ENCODE measurements at regions not wholly inside any gene's neighbourhood (a gene's known extent, or its start where the extent isn't known, plus 50 kb on each side); places are given as distances from the start of the nearest gene placed in this dataset.

DNA sequence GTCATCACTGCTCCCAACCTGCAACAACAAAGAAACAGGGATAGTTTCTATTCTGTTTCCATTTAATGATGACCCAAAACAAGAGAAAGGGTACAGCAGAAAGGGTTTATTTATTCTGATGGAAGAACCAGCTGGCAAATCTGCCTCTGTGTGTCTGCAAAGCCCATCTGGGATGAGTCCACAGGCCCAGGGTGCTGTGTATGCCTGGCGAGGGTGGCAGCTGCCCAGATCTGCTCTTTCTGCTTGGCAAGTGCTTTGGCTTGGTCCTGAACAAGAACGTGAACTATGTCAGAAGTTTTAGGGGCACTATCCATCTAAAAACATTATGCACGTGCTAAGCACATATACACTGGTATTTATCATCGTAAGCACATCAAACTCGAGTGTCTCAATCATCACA lies 333.8 kb downstream of the CXCL12 start:
- DNase-seq = no peak

DNA sequence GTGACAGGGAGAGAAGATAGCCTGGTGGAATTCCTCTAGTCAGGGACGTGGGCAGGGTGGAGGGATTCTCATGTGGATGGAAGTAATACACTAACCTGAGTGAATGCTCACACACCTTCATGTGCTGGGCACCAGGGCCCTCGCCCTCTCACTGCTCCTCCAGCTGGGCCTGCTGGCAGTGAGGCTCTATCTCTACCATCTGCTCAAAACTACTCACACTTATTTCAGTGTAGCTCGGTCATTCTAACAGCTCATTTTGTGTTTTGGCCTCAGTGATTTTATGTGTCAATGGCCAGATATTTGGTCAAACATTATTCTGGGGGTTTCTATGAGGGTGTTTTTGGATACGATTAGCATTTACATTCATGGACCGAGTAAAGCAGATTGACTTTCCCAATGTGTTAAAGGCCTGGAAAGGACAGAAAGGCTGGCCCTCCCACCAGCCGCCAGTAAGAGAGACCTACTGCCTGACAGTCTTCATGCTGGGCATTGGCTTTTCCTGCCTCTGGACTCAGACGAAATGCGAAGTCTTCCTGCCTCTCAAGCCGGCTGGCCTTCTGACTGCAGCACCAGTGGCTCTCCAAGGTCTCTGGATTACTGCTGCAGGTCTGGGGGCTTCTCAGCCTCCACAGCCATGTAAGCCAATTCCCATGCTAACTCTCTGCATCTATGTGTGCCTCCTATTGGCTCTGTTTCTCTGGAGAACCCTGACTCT lies 335.4 kb downstream of the CXCL12 start:
- no peak for DNase-seq

DNA sequence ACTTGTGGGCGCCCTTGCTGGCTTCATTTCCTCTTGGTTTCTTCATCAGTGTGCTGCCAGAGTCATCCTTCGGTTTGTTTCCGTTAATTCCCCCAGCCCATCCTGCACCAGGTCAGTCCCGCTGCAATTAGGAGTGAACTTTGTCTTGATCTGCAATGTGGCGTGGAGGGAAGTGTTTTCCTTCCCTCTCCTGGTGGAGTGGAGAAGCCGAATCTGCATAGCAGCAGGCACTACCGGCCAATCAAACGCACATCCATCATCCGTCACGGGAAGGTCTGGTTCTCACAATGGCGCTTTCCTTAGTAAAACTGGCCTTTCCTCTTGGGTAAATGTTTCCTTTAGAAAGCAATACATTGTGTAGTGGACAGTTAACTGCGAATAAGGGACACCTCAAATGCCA lies 337.5 kb downstream of the CXCL12 start:
- DNase-seq = no peak

DNA sequence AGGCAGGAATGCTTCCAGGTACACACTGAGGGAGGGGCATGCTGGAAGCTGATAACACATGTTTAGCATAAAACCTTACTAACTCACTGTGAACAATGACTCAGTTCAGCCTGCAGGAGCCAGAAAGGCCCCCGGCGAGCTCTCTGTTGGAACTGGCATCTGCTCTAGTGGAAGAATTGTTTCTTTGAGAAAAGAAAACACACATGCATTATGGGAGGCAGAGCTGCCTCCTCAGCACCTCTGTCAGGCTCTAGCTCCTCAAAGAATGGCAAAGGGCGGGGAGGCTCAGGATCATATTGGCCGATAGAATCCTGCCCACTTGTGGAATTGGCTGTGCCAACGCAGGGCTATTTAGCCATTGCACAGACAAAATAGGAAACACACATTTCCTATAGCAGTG lies 338.3 kb downstream of the CXCL12 start:
- no peak for DNase-seq

DNA sequence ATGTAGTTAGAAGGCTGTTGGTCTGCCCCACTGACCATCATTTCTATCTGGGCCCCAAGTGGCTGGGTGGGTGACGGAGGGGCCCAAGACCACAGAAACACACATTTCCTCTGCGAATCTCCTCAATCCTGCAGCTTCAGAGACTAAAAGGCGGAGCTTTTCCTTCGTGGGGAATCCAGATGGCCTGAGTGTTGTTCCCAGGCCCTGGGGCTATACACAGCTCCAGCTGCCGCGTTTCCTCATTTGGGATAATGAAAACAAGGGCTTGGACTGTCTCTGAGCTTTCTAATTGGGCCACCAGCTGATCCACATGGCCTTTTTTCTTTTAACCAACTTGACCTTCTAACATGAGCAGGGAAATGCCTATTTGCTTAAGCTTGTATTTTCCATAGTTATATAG lies 339.9 kb downstream of the CXCL12 start:
- DNase-seq = no peak

DNA sequence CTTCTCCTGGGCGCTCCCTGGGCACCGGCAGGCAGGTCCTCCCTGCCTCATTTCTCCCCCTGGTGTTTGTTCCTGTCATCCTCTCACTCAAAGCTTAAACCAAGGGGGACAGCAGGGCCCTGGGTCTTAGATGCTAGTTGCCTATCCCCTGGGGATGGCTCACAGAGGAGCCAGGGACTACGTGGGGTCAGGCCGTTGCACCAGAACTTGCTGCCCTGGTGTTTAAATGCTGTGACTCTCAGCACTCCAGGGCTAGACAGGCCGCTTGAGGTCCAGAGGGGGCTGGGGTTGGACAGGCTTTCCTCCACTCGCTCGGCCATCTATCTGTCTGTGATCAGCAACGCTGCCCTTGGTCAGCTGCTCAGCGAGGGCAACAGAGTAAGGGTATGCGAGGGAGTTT lies 340.3 kb downstream of the CXCL12 start:
- no peak for DNase-seq

DNA sequence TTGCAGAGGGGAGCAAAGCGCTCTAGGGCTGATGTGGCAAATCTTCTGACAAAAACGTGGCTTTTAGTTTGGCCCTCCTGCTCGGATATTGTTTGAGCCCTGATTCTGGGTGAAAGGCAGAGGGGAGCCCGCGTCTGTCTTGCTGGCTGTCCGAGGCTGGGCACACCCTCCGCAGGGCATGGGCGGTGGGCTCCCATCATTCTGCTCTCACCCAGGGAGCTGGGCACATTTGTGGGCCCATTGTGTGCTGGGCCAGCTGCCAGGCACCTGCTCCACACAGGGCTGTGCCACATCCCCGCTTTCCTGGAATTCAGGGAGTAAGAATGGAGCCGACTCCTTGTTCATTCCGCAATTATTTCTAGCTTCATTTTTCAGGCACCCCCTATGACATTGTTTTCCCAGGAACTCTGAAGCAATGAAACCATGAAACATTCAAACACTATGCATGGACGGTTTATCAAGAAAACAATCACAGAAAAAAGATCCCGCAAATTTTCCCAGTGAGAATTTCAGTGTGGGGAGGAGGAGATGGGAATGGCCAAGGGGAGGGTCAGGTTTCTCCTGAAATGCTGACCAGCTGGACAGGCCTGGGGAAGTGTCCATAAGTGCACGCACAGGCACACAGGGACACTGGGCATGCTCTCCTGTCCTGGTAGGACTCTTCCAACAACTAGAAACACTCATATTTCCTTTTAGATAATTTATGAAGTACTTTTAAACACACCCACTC lies 341.1 kb downstream of the CXCL12 start:
- no peak for DNase-seq

DNA sequence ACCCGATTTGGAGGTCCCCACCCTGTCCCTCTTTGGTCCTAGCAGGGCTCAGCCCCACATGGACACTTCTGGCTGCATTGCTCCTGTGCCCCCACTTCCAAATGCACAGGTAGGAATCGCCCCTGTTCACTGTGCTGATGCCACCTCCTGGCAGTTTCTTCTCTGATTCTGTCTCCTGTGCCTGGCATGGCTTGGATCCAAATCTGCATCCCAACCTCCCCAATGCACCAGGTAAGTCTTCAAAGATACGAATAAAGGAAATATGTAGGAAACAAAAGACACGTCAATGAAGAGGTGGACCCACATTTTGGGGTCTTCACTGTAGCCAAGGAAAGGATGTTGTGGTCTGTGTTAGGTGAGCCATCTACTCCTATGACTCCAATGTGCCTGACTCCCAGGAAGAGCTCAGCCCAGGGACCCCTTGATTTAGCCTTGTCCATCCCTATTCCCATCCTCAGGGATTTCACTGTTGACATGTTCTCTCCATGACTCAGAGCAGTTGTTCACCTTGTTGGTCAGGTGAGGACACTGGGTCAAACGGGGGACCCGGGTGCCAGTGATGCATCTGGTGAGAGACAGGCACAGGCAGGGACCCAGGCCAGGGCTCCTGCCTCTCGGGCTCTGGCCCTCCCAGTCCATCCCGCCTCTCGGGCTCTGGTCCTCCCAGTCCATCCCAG lies 341.8 kb downstream of the CXCL12 start:
- DNase-seq = no peak

DNA sequence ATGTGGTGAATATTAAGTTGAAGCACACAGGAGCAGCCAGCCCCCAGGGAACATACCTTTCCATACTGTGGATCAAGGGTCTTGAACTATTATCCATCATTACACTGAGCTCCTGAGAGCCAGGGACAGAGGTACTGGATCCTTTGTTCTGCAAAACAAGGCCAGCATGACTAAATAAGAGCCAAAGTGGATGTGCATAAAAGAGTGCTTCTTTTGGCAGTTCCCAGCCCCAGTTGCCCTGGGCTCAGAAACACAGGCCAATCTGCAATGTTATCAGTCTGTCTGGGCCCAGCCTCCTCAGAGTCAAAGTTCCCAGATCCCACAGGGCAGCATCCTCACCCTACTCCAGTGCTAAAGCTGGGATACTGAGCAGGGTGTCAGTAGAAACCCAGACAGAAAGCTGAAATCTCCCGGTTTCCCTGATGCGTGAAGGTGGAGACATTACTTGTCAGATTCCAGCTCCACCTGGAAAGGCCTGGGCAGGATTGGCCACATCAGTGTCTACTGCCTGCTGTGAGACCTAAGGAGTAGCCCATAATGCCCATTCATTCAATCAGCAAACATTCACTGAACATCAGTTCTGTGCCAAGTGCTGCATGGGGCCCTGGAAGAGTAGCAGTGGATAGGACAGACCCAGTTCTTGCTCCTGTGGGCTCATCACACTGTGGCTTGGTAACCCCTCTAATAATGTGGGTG lies 342.7 kb downstream of the CXCL12 start:
- DNase-seq = no peak

DNA sequence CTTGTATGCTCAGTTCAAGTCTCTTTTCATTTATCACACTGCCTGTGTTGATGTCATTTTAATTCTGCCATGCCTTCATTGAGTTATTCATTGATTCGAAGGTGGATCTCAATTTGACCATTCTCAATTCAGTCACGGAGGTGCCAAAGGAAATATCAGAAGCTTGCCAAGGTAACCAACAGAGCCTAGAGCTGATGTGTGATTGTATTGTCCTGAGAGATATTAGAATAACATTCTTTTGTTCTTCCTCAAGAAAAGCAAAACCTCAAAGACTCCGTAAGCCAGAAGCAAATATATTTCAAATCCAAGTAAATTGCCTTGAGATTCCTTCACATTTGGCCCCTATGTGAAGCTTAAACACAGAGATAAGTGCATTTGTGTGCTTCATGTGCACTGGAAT lies 345.3 kb downstream of the CXCL12 start:
- no peak for DNase-seq

DNA sequence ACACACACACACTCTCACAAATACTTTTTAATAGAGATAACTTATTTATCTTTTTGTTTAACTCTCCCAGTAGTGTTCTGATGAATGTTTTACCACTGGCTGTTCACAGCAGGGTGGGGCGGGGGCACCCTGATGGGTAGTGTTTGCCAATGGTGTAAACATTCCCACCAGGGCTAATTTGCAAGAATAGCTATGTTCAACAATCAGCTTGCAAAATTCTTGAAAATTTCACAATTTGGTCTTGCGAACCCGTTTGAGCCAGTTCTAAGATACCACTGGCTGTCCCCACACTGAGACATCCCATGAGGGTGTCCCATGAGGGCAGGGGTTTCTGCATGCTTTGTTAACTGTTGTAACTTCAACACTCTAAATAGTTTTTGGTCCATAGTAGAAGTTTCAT lies 348.5 kb downstream of the CXCL12 start:
- DNase-seq = no peak

DNA sequence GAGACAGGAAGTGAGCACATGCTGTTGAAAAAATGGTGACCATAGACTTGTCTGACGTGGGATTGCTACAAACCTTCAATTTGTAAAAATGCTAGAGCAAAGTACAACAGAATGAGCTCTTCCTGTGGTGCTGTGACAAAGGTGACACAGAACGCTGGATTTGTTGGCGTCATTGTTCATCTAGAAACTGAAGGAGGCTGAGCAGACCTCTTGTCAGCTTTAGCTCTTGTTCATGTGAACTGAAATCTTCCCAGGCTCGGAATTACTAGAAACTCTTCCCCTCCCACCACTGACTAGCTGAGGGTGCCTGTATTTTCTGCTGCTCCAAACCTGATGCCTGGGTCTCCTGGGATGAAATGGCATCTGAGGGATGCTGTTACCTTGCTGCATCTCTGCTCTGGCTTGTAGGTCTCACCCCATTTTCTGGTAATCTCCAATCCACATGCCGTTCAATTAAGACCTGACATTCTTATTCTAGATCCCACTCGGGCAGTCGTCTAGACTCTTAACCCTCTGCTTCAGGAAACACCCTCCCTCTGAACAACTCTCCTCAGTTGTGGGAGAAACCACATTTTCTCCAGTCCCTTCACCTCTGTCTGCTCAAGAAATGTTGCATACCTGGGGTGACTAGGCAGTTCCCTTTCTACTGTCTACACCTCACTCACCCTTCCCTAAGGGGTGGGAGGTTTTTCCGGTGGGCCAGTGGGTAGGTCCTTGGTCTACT lies 349.3 kb downstream of the CXCL12 start:
- DNase-seq = no peak

DNA sequence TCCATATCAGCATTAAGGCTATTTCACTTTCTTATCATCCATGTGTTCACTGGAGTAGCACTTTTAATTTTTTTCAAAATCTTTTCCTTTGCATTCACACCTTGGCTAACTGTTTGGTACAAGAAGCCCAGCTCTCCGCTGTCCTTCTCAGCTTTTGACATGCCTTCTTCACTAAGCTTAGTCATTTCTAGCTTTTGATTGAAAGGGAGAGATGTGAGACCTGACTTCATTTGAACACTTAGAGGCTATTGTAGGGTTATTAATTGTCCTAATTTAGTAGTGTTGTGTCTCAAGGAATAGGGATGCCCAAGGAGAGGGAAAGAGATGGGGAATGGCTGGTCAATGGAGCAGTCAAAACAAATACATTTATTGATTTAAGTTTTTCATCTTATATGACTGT lies 350.0 kb downstream of the CXCL12 start:
- DNase-seq = no peak

DNA sequence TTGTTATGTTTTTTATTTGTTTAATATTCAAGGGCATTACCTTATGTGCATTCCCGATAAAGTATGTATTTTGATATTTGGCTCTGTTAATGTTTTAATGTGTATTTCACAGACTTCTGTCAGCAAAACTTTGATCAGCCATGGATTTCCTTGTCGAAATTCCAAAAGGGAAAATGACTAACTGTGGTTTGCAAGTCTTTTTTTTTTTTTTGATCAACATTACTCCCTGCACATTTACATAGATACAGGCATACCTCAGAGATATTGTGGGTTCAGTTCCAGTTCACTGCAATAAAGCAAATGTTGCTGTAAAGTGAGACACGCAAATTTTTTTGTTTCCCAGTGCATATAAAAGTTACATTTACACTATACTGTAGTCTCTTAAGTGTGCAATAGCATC lies 351.9 kb downstream of the CXCL12 start:
- no peak for DNase-seq

DNA sequence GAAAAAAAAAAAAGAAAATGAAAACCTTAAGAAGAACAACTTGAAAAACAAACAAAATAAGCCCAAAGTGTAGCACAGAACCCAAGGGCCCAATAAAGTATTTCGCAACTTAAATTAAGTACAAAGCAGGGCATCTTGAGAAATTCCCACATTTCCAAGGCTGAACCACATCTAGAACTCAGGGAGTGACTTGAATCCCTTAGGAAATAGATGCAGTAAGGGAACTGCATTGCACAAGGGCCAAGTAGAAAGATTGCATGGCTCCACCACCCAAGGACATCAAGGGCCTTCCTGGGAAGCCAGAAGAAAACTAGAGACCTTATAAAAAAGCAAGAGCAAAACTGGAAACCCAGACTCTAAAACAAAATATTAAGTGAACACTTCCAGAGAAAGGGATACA lies 352.7 kb downstream of the CXCL12 start:
- no peak for DNase-seq

DNA sequence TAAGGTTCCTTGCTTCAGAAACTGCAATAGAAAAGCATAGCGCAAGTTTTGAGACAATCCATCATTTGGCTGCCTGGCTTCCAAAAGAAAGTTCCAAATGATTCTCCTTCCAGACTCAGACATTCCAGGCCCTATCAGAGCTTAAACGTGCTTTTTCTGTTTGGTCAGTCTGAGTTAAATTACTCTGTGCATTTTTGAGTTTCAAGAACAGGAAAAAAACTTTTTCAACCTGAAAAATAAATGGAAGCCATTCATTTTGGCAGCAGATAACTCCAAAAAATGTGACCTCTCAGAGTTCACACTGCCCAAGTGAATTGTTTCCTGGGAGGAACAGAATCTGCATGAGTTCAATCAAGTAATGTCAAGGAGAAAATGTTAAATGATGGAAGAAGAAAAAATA lies 354.2 kb downstream of the CXCL12 start:
- no peak for DNase-seq

DNA sequence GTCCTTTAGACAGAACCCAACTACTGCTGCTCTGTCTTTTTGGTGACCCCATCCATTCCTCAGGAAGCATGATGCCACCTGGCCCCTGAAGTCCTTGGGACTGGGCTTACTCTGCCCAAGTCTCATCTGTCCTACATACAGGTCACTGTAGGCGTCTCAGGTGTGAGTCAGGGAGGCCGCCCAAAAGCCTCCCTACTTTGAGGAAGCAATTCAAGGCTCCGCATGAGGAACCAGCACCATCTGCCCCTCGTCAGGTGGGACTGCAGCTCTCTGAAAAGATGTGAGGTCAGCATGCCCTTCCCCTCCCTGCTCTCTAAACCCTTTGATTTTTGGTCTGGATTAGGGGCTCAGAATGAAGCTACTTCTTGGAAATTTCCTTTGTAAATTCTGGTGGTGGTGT lies 354.8 kb downstream of the CXCL12 start:
- no peak for DNase-seq

DNA sequence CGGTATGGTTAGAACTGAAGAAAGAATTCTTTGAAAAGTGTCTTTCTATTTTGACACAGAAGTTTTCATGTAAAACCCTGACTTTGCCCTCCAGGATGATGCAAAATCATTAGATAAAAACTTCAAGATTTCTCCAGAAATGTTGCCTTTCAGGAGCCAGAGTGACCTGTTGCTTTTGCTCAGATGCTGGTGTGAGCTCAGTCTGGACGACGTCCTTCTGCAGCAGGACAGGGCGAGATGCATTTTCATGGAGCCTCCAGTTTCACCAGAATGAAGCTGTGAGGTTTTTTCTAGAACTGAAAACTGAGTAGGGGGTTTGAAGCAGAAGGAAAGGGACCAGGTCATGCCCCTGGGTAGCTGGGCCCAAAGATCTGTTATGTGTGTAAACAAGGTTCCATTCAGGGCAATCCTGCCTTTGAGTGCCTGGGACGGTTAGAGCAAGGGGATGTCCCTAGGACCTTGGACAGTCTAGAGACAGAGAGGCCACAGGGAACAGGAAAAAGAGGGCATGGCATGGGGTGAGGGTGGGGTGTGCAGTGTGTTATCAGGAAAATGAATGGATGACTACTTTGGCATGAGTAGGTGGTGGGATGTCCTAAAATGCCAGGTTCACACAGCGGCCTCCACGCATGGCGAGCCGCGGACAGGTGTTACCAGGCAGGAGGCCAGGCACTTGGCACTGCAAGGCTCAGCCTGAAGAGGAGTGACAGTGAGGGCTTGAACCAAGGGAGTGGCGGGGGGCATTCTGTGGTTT lies 356.3 kb downstream of the CXCL12 start:
- no peak for DNase-seq

DNA sequence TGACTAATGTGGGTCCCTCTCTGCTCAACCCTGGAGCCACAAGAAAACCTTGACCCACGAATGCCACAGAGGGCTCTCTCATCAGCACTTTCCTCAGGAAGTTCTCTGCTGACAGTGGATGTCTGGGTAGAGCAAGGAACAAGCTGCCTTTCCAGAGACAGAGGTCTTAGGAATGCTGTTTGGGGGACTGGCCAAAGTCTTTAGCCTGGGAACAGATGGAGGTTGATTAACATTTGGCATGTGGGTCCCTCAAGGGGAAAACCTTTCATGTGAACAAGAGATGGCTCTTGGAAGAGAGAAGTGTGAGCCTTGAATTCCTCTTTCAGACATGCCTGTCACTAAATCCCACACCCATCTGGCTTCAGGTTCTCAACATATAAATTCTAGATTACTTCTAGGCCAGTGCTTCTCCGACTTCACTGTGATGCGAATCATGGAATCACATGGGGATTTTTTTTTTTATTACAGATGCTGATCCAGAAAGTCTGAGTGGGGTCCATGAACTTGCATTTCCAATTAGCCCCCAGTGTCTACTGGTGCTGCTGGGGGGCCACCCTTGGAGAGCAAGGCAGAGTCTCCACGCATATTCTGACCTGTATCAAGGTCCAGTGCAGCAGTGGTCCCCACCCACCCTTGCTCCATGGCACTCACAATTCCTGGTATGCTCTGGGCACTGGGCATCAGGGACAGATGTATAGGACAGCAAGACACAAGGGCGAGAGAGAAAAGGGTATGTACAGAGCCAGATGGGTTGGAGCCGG lies 360.4 kb downstream of the CXCL12 start:
- DNase-seq = no peak

DNA sequence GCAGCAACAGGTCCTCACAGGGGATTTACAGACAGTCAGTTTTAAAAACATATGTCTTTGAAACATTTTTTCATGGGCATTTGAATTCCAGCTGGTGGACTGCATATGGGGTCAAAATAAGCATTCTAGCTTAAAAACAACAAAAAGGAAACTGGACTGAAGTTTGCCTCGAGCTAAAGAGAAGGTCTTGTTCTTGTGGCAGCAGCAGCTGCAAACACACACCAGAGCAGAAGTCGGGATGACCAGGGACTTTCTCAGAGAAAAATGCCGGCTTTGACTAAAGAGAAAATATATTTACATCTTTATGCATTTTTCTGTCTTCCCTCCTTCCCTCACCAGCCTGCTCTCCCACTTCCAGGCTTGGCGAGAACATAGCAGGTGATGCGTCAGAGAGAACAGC lies 361.4 kb downstream of the CXCL12 start:
- DNase-seq = no peak

DNA sequence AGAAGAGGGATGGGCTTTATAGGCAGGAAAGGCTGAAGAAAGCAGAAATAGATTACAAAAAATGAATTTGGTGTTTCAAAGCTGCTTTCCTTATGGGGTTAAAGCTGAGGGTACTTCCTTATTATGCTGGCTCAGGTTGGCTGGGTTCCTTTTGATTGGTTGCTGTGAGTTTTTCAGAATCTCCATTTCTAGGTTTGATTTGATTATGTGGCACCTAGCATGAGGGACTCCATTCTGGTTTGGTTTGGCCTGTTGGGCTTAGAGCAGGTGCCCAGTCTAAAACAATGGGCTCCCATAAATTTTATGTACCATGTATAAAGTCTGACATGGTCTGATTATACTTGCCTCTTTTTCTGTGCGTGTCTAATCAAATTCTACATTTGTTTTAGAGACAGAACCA lies 362.7 kb downstream of the CXCL12 start:
- DNase-seq = no peak
